ENCODE measurements at regions not wholly inside any gene's neighbourhood (a gene's known extent, or its start where the extent isn't known, plus 50 kb on each side); places are given as distances from the start of the nearest gene placed in this dataset.
"Not testable (repeated sequence)": the region's sequence is repeated elsewhere in the genome, so short reads cannot be mapped to it uniquely, and the experiment has no call there.

- no peaks in the 10 kb centered on the region for H3K36me3 ChIP-seq
- no peaks in the 10 kb centered on the region for H3K27me3 ChIP-seq
- DNase-seq = no peak
- no peaks in the 10 kb centered on the region for H3K9me3 ChIP-seq
- no peak overlapping the region for H3K27ac ChIP-seq
- intact Hi-C loops (cut with DNase I; ENCODE audit: low total_unique reads) = no loop called here
- no peak overlapping the region for H3K4me3 ChIP-seq
- H3K4me1 ChIP-seq = no peaks in the 10 kb centered on the region
- no peak for TF ChIP-seq CTCF (IDR thresholded peaks at IDR 0.05)
Measured at GRCh38 chr3:159039286-159039685, 237.4 kb downstream of the MFSD1 start.

- no peak for TF ChIP-seq CTCF (IDR thresholded peaks at IDR 0.05)
- Histone ChIP-seq H3K27ac (no peak overlapping the region), H3K9me3 (no peaks in the 10 kb centered on the region), H3K27me3 (no peaks in the 10 kb centered on the region), H3K4me1 (no peaks in the 10 kb centered on the region), H3K4me3 (no peak overlapping the region), H3K36me3 (no peaks in the 10 kb centered on the region)
- intact Hi-C loops (cut with DNase I; ENCODE audit: low total_unique reads) = no loop called here
- no peak for DNase-seq
Measured at GRCh38 chr3:159045279-159045885, 243.5 kb downstream of the MFSD1 start.

GRCh38 chr3:159047361-159047760 is 245.5 kb downstream of the MFSD1 start:
- Histone ChIP-seq H3K27ac (no peak overlapping the region), H3K4me3 (no peak overlapping the region), H3K27me3 (no peaks in the 10 kb centered on the region), H3K36me3 (no peaks in the 10 kb centered on the region), H3K9me3 (no peaks in the 10 kb centered on the region), H3K4me1 (no peaks in the 10 kb centered on the region)
- intact Hi-C loops (cut with DNase I; ENCODE audit: low total_unique reads) = no loop called here
- DNase-seq = no peak
- TF ChIP-seq CTCF (IDR thresholded peaks at IDR 0.05) = no peak

- H3K4me1 ChIP-seq; H3K27ac ChIP-seq; H3K36me3 ChIP-seq; DNase-seq; intact Hi-C loops (cut with DNase I; ENCODE audit: low total_unique reads); H3K4me3 ChIP-seq; H3K27me3 ChIP-seq; H3K9me3 ChIP-seq: not testable (repeated sequence)
Measured at GRCh38 chr3:159052494-159052893, 250.6 kb downstream of the MFSD1 start.

- Histone ChIP-seq H3K36me3 (no peaks in the 10 kb centered on the region), H3K27ac (no peak overlapping the region), H3K4me1 (no peaks in the 10 kb centered on the region), H3K9me3 (no peaks in the 10 kb centered on the region), H3K27me3 (no peaks in the 10 kb centered on the region), H3K4me3 (no peak overlapping the region)
- intact Hi-C loops (cut with DNase I; ENCODE audit: low total_unique reads) = no loop called here
- DNase-seq = no peak
- TF ChIP-seq CTCF (IDR thresholded peaks at IDR 0.05) = no peak
Measured at GRCh38 chr3:159057621-159058020, 255.8 kb downstream of the MFSD1 start.

GRCh38 chr3:159058859-159059258 is 257.0 kb downstream of the MFSD1 start:
- H3K4me1 ChIP-seq = no peaks in the 10 kb centered on the region
- no peaks in the 10 kb centered on the region for H3K9me3 ChIP-seq
- H3K27ac ChIP-seq = no peak overlapping the region
- H3K4me3 ChIP-seq = no peak overlapping the region
- H3K27me3 ChIP-seq = no peaks in the 10 kb centered on the region
- no peak for TF ChIP-seq CTCF (IDR thresholded peaks at IDR 0.05)
- no peak for DNase-seq
- intact Hi-C loops (cut with DNase I; ENCODE audit: low total_unique reads) = no loop called here
- H3K36me3 ChIP-seq = no peaks in the 10 kb centered on the region
